Stimulated activated CD8-positive, alpha-beta memory T cell treated with anti-CD3 and anti-CD28 coated beads, Interleukin-7, amount 100 ng/mL, for 24 hours (primary cell): ENCODE measurements at regions not wholly inside any gene's neighbourhood (a gene's known extent, or its start where the extent isn't known, plus 50 kb on each side); places are given as distances from the start of the nearest gene placed in this dataset.

Experiments
- DNase-seq: peaks from one replicate; pipeline ENCODE4 v3.0.0-alpha.2; 2020; ENCODE audit warnings: low read depth

DNA sequence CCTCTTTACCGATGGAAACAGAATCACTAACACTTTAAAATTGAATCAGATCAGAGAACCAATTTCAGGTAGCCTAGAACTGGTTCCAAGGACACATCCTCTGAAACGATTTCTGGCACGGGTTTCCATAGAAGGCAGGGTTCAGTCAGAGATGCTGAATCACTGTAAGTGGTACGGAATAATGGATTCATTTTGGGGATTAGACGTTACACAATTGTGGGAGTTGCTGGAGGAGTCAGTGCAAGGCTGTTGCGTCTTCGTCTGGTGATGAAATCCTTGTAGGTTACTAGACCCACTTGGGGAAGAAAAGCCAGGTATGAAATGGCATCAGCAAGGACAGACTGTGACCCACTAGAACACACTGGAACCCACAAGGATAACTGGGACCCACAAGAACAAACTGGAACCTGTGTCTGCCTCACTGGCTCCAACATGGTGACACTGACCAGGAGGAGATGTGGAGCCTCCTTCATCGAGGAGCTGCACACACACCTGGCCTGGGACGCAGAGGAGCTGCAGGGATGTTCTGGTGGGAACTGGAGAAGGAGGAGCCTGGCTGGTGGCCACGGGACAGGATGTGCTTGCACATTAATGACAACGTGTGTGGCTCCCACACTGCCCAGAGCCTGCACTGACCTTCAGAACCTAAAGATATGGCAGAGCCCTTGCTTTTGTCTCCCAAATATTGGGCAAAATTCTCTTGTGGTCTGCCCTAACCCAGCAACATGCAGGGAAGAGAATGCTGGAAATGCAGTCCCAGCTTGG is 105.1 kb downstream of the TRAPPC11 start:
- DNase-seq, result no peak

DNA sequence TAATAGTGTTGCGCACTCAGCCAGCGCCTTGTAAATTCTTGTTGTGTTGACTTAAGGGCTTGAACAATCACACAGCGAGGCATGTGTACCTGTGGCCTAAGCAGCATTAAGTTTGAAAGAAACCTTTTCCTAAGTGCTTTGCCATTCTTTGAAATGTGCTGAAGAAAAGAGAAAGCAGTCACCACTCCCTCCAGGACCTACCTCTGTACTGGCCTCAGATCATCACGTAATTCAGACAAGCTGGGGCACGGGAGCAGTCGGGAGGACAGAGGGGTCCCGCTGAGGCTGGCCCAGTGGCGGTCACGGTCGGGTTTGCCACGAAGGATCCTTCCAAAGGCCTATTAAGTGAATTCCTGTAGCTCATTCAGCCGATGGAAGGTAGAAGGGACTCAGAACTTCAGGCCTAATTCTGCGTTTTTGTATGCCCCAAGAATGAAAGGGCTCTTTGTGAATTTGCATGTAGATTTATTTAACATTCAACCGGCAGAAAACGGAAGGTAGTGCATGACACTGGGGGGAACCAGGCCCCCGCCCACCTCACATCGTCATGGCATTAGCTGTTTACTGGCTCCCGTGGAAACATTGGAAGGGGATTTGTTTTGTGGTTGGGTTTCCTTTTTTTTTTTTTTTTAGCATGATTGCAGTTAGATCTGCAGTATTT is 106.3 kb downstream of the TRAPPC11 start:
- no peak for DNase-seq

DNA sequence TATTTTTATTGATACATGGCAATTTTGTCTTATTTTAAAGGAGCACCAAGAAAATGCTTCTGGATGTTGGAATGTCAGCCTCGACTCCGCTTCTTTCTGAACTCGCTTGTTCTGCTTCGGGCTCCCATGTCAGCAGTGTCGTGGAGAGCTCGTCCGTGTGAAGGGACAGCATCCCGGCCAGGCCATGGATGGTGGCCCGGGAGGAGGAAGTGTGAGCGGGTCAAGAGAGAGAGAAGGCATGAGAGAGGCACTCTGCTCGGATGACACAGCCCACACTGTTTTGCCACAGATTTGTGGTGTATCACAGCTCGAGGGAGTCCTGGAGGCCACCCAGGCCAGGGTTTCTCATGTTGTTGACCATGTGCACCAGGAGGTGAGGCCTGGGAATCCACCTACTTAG is 107.0 kb downstream of the TRAPPC11 start:
- DNase-seq, result no peak

DNA sequence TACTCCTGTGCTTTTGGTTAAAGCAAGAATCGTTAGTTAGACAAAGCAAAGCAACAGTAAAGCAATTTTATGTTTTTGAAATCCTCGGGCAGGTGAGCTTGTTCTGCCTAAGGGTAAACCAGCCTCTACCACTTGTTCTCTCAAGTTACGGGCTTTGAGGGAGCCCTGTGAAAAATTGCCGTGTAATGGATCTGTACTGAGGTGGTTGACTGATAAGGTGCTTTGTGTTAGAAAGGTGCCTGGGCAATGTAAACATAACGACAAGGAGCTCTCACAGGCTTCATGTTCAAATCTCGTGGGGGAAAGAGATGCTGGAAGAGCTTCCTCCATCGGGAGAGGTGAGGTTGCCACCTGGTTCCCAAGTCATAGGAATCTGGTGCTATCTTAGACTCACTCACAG is 111.8 kb downstream of the TRAPPC11 start:
- no peak for DNase-seq

GRCh38 chr4:183772361-183772760 is 113.3 kb downstream of the TRAPPC11 start:
- DNase-seq, result no peak

DNA sequence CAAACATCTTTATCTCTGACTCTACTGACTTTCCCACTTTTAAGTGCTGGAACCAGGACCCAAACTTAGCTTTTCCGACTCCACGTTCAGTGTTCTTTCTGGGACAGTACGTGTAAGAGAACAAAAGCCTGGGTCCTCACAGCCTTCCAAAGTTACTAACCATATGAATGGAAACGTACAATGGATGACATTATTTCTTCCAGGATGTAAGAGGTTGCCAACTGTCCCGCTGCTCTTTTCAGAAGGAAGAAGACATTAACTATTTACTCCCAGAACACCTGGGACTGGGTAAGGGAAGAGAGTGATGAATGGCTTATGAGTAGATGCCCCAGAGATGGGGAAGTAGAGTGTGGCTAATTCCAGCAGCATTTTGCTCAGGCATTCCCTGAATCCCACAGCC is 114.7 kb downstream of the TRAPPC11 start:
- DNase-seq, result no peak

GRCh38 chr4:183783306-183783705 is 121.8 kb upstream of the STOX2 start:
- DNase-seq, result no peak

DNA sequence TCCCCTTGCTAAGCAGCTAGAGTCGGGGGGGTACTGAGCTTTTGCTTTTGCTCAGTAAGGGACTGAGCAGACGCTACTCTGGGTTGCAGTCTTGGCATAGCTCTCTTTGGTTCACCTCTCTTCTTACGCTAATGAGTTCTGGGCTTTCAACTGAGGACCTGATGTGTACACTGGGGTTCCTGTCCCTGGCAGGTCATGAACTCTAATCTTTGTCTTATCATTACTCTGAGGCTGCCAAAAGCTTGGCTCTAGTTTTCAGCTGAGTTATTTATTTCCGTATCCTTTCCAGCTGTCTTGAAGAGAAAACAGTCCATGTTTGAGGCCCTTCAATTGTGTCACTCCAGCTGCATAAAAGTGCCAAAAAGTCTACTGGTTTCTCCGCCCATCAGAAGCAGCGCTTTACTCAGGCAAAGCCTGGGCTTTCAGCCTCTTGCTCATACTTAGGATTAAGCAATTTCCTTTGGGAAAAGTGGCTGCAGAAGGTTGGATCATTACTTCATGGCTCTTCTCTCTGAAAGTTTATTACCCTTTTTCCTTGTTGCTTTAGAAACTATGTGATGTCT is 121.0 kb upstream of the STOX2 start:
- no peak for DNase-seq

- no peak for DNase-seq
Observed at GRCh38 chr4:183788308-183788905, 116.7 kb upstream of the STOX2 start.

DNA sequence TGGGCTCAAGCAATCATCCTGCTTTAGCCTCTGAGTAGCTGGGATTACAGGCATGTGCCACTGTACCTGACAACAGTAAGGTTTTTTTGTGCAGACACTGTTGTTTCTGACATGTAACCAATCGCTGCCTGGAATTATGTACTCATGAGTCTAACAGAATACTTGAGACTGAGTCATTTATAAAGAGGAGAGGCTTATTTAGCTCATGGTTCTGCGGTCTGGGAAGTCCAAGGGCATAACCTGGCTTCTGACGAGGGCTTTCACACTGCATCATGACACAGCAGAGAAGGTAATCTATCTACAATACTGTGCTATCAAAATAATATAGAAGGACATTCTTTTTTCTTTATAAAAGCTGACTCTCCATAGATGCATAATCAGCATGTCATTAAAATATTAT is 115.5 kb upstream of the STOX2 start:
- no peak for DNase-seq

DNA sequence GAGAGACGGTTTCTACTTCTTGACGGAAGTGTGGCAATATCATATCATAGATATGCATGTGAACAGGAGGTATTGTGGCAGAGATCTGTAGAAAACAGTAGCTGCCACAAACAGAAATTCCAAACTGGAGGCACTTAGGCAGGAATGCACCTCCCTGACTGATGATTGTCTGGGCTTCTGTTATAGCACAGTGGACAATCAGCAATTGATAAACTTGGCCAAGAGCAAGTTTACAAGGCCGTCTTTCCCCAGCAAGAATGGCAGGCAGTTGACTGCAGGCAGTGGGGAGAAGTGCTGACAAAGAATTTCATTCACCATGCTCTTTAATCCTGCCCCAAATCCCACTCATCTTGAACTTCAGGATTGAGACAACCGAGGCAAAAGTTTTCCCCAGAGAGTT is 114.4 kb upstream of the STOX2 start:
- no peak for DNase-seq

DNA sequence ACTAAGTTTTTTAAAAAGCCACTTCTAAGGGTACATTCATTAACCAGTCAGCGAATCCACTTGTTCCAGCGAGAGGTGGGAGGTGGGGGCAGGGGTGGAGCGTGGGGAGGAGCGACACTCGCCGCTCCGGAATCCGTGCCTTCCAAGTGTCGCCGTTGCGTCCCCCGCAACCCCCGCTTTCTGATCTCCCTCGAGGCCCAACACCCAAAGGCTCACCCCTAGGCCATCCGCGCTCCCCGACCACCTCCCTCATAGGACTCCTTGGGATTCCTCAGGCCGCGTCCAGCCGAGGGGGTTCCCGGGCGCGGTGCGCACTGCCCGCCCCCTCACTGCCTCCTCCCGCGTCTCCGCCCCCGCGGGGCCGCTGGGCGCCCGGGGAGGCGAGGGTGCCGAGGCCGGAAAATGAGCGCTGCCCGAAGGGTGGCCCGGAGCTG is 108.1 kb upstream of the STOX2 start:
- DNase-seq, result no peak

DNA sequence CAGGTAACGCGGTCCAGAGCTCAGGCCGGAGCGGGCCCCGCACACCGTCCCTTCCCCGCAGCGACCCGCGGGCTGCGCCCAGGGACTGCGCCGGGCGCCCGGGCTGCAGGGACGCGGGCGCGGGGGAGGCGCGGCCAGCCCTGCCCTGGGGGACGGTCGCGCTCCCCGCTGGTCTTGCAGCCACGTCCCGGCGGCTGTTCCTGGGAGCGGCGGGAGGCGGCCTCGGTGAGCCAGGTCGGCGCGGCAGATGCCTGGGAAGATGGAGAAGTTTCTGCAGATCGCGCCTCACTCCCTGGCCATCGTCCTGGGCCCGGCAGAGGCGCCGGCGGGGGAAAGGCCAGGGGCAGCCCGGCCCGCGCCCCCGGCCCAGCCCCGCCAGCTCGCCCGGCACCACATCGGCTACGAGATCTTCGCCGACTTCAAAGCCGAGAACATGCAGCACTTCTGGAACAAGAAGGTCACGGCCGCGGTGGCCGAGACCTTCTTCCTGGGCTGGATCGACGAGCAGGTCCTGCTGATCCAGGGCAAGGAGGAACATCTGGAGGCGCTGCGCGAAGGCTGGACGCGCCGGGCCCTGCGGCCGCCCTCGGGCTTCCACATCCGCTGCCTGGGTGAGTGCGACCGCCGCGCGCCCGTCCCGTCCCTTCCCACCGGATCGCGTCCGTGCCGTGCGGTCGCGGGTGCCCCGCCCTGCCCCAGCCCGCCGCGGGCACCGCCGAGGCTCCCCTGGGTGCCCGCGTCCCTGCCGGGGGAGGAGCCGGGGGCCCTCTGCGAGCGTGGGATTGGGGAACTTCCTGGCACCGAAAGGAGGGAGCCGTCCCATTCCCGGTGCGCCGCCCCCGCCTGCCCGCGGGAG is 107.4 kb upstream of the STOX2 start:
- no peak for DNase-seq

DNA sequence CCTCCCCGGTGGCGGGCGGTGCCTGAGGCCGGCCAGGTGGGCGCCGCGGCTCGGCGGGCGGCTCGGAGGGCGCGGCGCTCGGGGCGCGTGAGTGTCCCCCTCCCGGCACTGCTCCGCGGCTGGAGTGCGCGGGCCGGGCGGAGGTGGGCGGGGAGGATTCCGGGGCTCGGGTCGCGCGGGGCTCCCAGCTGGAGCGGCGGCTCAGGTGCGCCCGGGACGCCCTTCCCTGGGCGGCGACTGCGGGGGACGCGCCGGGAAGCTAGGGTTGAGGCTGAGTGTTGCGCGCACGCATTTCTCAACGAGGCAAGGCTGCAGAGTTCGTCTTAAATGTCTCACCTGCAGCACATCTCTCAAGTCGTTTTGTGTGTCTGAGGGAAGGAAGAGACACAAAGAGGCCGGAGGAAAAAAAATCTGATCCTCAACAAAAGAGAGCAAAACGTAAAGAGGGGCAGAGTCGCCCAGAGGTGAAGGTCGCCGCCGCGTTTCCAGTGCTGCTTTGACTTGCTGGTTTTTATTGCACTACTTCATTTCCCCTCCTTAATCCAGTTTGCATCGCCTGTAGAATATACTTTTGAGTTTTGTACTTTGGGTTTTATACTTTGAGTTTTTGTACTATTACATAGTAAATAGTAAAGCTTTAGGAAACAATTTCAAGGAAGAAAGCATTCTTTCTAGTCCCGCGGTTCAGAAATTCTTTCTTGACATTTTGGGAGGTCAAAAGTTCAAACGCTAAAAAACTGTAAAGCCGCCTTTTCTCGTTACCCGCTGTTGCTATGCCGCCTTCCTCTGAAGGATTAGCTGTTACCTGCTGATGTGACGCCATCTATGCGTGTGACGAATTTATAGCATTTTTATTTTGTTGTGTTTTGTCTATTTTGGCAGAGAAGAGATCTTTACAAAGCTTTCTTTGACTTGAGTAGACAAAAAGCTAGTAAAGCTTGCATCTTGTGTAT is 106.5 kb upstream of the STOX2 start:
- no peak for DNase-seq

- DNase-seq, result no peak
Observed at GRCh38 chr4:183801457-183802165, 103.5 kb upstream of the STOX2 start.

DNA sequence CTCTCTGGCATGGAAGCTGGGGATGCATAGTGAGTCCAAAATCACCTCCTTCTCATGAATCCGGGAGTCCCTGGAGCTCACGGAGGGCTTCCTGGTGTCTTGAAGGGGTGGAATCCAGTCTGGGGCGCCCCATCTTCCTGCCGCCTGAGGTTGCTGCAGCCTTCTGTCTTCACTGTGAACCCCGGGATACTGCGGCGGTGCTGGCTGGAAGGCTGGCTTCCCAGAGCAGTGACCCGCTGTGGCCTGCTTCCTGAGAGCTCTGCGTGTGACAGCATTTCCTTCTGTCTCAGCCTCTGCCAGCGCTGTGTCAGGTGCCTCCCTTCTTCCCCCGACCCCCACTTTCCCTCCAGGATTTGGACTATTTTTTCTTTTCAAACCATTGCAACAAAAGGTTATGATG is 98.8 kb upstream of the STOX2 start:
- no peak for DNase-seq

DNA sequence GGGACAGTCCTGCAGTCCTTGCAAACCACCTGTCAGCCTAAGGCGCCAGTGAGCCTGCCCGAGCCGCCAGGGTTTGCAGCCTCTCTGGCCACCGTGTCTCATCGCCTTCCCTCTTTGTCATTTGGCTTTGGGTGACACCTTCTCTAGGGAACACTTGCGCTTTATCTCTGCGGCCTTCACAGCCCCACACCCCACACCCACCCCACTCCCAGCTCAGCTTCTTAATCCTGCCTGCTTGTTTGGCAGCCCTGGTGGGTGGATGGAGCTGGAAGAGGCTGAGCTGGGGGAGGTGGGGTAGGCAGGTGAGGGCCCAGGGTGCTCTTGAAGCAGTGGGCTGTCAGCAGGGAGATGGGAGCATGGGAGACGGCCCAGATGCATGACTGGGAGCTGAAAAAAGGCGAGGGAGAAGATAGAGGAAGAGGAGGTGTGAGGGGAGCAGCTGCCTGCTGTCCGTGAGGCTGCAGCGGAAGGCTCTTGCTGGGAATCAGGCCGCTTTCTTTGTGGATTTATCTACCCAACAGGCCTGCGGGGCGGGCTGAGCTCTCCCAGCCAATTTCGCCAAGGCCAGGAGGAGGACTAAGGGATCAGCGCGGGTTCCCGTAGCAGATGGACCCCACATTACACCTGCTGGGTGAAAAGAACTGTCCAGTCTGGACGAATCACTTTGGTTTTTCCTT is 97.5 kb upstream of the STOX2 start:
- no peak for DNase-seq

DNA sequence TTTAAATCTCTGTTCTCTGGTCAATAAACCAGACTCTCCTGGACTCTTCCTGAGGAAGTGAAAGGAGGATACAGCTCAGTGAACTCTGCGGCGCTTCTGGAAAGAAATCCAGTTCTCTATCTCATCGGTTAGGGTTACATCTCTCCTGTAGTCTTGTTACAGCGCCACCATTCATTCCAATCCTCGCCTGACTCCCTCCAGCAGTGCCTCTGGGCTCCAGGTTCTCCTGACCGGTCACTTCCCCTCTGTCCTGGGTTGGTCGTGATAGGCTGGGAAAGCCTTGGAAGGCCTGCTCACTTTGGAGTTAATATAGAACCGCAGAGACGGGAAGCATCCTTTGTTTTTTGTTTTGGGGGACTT is 97.0 kb upstream of the STOX2 start:
- DNase-seq, result no peak

DNA sequence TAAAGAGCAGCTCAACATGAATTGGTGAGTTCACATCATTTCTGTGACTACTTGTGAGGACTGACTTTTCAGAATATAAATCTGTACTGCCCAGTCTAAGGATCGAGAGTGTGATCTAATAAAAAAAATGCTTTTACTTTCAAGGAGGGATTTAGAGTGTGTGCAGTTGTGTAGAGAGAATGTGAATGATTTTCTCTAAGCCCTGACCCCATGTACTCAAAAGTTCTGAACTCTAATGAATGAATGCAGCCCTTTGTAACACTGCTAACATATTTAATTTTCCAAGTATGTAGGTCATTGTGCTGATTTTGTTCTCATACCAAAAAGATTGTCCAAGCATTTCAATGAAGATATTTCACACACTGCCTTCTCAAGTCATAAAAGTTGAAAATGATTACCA is 92.5 kb upstream of the STOX2 start:
- DNase-seq, result no peak

- no peak for DNase-seq
Observed at GRCh38 chr4:183814461-183814860, 90.6 kb upstream of the STOX2 start.
